ENCODE measurements at regions not wholly inside any gene's neighbourhood (a gene's known extent, or its start where the extent isn't known, plus 50 kb on each side); places are given as distances from the start of the nearest gene placed in this dataset.

GRCh38 chr3:71881041-71881440 lies 96.1 kb upstream of the PROK2 start:
- no peak for DNase-seq (ENCODE audit: low read depth)

GRCh38 chr3:71879089-71879488 lies 94.1 kb upstream of the PROK2 start:
- no peak for DNase-seq (ENCODE audit: low read depth)

GRCh38 chr3:71876135-71877105 lies 91.5 kb upstream of the PROK2 start:
- DNase-seq (ENCODE audit: low read depth): no peak

- no peak for DNase-seq (ENCODE audit: low read depth)
These were observed 90.6 kb upstream of the PROK2 start for GRCh38 chr3:71875461-71875947.

GRCh38 chr3:71874618-71875017 lies 89.7 kb upstream of the PROK2 start:
- DNase-seq (ENCODE audit: low read depth): no peak

GRCh38 chr3:71873093-71873611 lies 88.2 kb upstream of the PROK2 start:
- no peak for DNase-seq (ENCODE audit: low read depth)

GRCh38 chr3:71872256-71872655 lies 87.3 kb upstream of the PROK2 start:
- DNase-seq (ENCODE audit: low read depth): no peak

- no peak for DNase-seq (ENCODE audit: low read depth)
These were observed 86.1 kb upstream of the PROK2 start for GRCh38 chr3:71870966-71871512.

GRCh38 chr3:71868876-71869275 lies 83.9 kb upstream of the PROK2 start:
- no peak for DNase-seq (ENCODE audit: low read depth)

- DNase-seq (ENCODE audit: low read depth): no peak
These were observed 80.8 kb upstream of the PROK2 start for GRCh38 chr3:71865727-71866126.

GRCh38 chr3:71863563-71864190 lies 78.7 kb upstream of the PROK2 start:
- DNase-seq (ENCODE audit: low read depth): no peak

GRCh38 chr3:71862371-71863140 lies 77.6 kb upstream of the PROK2 start:
- DNase-seq (ENCODE audit: low read depth): no peak

- DNase-seq (ENCODE audit: low read depth): no peak
These were observed 74.2 kb upstream of the PROK2 start for GRCh38 chr3:71859123-71859519.

- DNase-seq (ENCODE audit: low read depth): no peak
These were observed 73.7 kb upstream of the PROK2 start for GRCh38 chr3:71858503-71859122.

GRCh38 chr3:71857956-71858355 lies 73.0 kb upstream of the PROK2 start:
- no peak for DNase-seq (ENCODE audit: low read depth)

- no peak for DNase-seq (ENCODE audit: low read depth)
These were observed 69.8 kb upstream of the PROK2 start for GRCh38 chr3:71854706-71855105.

GRCh38 chr3:71854096-71854495 lies 69.1 kb upstream of the PROK2 start:
- no peak for DNase-seq (ENCODE audit: low read depth)

- DNase-seq (ENCODE audit: low read depth): no peak
These were observed 66.9 kb upstream of the PROK2 start for GRCh38 chr3:71851878-71852277.

- DNase-seq (ENCODE audit: low read depth): no peak
These were observed 65.7 kb upstream of the PROK2 start for GRCh38 chr3:71850654-71851053.

GRCh38 chr3:71849681-71850080 lies 64.7 kb upstream of the PROK2 start:
- no peak for DNase-seq (ENCODE audit: low read depth)

GRCh38 chr3:71847794-71848193 lies 62.8 kb upstream of the PROK2 start:
- DNase-seq (ENCODE audit: low read depth): no peak
